DMS53 treated with DMSO at 0.1 percent for 48 hours (cell line): ENCODE measurements at regions not wholly inside any gene's neighbourhood (a gene's known extent, or its start where the extent isn't known, plus 50 kb on each side); places are given as distances from the start of the nearest gene placed in this dataset.

Experiments
- DNase-seq: peaks from one replicate; lab custom pipeline; 2025; ENCODE audit not compliant: unreplicated experiment; lab: John Stamatoyannopoulos, UW

DNA sequence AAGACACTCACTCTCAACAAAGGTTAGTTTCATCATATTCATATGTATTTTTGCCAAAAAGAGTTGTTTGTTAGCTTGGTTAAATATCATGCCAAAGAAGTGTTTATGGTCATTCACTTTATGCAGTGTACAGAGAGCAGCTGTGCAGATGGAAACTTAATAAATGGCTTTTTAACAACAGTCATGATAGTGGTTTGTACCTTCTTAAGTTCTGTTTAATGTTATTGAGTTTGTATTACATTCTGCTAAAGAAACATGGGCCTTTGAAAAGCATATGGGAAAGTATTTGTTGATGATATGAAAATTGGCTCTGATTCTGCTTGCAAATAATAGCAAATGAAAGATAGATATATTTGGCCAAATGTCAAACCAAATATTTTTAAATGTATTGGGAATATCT lies 607.3 kb downstream of the NCAM2 start:
- DNase-seq: no peak

DNA sequence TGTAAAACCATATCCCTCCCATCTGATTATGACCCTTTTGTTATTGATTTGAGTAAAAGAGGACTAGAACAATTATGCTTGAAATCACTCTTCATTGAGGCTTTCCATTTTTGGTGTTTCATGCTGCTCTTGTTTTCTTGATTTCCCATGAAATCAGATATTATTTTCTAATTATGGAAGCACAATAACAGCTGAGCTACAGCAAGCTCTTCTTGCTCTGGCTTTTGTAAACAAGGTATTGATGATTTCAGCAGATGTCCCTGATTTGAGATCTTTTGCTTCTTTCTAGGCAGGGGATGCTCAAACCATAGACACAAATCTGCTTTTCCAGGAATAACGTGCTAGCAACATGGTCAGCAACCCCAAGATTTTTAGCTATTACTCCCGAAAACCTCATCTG lies 607.8 kb downstream of the NCAM2 start:
- no peak for DNase-seq

DNA sequence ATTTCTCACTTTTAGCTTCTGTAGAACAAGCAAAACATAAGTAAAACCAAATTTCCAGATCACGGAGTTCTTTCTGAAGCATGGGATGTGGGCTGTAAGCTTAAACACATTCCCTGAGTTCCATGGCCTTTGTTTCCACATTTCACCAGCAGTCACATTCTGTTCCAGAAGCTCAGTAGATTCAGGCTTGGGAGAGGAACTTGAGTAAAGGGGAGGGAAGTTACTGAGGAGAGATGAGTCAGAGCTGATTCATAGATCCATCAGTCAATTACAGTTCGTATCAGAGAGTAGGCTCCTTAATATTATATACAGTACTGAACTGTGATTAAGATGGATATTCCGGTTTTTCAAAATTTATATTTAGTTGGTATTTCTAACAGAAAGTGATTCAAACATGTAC lies 614.3 kb downstream of the NCAM2 start:
- no peak for DNase-seq

DNA sequence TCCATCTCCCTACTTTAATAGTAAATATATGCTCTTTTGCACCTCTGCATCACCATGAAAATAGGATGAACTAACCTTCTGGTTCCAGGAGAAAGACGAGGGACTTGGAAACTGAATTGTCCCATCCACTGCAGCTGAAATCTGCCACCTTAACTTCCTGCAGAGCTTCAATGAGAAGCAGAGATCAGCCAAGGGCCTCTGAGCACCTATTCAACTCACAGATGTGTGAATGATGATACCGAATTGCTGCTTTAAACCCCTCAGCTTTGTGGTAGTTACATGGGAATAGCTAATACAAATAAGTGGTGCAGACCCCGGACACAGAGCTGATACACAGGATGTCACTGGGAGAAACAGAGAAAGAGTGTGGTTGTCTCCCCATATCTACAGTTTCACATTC lies 616.8 kb downstream of the NCAM2 start:
- DNase-seq: no peak

DNA sequence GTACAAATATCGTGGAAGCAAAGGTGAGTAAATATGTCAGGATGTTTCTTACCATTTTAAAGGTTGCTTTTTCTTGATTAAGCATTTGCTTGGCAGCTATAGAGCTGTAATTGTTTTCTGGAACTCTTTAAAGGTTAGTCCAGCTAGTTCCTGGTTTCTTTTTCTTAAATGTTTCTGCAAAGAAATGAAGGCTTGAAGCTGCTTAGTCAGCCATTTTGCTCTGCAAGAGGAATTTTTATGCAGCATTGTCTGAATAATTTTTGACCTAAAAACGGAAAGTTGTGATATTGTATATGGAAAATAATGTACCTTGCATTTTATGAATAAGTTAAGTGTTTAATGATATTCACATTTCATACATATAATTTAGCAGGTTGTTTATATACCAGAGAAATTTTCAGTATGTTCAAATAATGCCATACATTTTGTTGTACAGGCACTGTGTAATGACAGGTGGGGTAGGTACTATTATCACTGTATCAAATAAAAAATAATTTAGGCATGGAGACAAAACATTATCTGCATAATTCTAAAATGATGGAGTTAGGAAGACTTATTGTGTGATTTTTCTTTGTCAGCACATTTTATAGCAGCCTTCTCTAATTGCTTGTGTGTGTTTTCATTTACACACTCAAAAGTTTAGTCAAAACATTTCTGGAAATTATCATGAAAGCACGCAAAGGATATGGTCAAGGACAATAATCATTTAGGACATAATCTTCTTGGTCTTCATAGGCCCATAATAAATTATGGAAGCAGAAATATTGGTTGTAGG lies 624.4 kb downstream of the NCAM2 start:
- no peak for DNase-seq

DNA sequence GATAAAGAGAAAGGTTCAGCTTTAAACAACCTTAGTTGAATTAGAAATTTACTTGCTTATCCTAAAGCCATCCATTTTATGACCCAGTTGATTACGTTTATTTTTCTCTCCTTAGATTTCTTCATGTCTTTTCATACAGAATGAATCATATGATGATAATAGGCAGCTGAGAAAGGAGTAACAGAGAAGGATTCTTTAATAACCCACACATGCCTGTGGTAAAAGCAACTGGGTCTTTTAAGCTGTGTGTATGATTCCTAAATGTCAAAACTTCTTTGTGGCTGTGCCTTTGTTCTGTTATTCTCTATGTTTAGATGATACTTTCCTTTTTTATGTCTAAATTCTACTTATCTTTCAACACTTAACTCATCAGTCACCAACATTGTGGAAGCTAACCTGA lies 626.5 kb downstream of the NCAM2 start:
- DNase-seq: no peak

DNA sequence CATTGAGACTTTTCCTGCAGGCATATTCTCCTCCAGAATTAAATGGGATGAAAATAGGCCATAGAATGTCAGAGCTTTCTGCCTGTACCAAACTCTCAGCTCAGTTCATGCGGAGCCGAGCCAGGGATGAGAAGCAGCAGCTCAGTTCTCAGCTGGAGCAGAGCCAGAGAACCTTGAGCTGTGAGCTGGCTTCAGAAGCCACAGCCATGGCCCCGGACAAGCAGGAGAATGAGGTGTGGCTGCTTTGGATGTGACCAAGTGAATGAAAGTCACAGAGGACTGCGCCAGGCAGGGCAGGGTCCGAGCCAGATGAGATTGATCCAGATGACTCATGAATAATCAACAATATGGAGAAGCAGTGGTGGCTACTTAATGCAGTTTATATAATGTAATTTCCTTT lies 633.8 kb downstream of the NCAM2 start:
- no peak for DNase-seq

DNA sequence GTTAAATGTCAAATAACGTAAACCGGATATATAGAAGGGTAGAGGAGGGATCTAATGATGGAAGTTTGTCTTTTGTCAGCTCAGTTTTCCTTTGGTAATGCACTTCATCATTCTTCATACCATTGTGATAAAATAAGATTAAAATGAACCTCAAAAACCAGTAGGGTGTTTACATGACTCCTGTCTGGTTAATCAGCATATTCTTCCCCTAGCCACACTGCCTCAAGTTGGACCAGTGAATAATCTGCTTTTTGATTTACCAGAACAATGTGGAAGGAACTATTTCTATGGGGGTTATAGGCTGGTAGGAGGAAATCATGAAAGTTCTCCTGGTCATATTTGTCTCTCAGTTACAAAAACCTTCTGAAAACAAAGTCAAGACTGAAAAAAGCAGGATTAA lies 634.7 kb downstream of the NCAM2 start:
- no peak for DNase-seq

DNA sequence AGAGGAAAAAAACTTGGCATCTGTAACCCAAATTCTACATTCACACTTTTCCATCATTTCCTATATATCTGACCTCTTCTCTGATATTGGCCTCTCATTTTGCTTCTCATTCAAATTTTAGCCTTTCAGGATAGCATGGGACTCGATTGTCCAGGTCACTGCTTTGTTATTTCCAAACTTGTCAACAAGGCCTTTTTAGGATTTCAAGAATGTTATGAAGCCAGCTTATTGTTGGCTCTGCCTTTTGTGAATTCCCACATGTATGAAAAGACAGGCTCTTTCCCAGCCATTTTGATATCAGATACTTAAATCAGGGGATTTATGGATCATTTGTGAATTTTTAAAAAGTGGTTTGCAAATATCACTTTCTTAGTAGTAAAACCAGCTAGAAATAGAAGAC lies 663.5 kb downstream of the NCAM2 start:
- DNase-seq: no peak

DNA sequence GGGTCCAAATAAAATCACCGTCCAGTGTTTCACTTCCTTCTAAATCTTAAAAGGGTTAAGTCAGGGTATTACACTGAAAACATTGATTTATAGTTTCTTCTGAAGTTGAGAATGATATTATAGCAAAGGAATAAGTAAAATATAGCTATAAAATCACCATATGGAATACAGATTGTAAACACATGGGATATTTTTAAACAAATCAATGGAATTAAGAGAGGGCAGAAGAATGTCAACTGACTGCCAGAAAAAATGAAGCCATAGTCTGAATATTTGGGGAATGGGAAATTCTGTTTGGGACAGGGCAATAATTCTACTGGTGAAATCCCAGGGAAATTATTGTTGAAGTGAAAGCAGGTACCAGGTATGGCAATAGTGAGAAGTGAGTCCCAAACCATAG lies 664.6 kb downstream of the NCAM2 start:
- DNase-seq: no peak

DNA sequence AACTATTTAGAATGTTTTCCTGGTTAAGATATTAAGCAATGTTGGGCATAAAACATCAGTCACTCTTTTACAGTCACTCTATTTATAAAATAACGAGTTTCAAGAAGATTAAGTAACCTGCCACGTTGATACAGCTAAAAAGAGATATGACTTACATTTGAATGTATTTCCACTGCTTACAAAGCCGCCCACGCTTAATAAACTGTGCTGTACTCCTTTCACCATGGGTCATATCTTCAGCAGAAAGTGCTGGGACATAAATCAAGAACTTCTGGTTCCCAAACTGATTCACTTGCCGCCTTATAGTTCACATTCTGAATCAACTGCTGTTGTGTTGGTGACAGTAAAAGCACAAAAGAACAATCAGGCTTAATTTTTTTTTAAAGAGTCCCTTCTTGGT lies 666.7 kb downstream of the NCAM2 start:
- DNase-seq: no peak

DNA sequence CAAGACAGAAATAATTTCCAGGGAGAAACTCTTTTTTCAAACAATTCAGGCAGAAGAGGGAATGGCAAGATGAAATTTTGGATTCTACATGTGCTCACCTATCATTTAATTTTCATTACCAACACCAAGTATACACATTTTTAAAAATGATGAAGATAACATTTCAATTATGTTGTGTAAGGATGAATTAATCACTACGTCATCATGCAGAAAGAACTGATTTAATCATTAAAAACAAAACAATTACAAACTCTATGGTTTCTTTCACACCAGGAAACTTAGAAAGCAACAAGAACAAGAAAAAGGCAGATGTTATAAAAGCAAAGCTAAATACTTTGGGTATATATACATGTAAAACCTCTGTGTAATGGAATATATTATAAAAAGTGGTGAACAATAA lies 668.5 kb downstream of the NCAM2 start:
- DNase-seq: no peak

DNA sequence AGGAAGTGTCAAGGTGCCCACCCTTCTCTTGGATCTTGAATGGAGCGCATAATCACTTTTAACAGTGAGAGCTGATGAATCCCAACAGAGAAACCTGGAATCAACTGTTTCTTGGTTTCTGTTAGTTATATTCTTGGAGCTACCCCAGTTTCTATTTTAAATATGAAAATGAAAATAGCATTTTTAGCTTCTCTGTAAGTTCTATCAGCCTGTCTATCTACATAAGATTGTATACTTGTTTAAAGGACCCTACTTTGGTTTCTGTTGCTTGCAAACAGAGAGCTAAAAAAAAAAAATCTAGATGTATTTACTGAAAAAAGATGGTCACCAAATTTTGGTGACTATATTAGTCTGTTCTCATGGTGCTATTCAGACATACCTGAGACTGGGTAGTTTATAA lies 670.0 kb downstream of the NCAM2 start:
- DNase-seq: no peak

DNA sequence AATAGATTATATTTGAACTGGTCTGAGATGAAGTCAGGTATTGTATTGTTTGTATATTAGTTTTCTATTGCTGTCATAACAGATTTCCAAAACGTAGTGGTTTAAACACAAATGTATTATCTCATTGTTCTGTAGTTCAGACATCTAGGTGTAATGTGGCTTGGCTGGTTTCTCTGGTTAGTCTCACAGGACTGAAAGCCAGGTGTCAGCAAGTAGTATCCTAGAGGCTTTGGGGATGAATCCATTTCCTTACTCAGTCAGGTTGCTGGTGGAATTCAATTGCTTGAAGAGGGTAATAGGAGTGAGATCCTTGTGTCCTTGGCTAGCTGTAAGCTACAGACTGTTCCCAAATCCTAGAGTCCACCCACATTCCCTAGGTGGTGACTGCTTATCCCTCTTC lies 675.8 kb downstream of the NCAM2 start:
- no peak for DNase-seq

DNA sequence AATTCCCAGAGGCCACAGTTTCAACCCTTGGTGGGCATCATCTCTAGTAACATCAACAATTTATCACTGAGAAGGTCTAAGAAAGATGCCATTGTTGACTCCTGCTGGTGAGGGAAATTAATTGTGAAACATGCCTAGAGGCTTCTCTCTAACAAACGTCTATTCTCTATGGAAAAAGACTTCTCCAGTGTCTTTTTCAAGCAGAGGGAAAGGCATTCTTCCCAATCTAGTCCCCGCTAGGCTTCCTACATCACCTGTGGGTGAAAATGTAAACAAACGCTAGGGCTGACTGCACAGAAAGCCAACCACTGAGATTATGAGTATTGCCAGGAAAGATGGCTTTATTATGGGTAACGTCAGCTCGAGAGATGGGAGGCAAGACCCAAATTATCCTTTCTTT lies 677.4 kb downstream of the NCAM2 start:
- DNase-seq: no peak

DNA sequence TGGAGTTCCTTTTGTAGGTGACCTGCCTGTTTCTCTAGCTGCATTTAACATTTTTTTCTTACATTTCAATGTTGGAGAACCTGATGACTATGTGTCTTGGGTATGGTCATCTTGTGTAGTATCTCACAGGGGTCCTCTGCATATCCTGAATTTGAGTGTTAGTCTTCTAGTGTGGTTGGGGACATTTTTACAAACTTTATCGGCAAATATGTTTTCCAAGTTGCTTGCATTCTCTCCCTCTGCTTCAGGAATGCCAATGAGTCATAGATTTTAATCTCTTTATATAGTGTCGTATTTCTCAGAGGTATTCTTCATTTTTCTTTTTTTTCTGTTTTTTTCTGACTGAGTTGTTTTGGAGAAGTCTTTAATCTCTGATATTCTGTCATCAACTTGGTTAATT lies 684.0 kb downstream of the NCAM2 start:
- no peak for DNase-seq

DNA sequence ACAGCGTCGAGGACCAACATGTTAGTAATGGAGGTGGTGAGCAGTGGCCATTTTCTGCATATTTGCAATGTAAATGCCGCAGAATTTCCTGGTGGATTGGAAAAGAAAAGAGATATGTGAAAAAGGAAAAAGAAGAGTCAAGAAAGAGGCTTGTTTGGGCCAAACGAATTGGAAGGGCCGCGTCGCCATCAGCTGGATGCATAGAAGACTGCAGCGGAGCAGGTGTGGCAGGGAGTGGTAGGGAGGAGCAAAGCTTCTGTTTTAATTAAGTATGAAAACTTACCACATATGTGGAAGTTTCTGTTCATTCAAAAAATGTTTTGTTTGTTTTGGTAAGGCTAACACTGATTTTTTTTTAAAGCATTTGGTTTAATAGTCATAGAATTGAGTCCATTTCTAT lies 690.7 kb downstream of the NCAM2 start:
- no peak for DNase-seq

DNA sequence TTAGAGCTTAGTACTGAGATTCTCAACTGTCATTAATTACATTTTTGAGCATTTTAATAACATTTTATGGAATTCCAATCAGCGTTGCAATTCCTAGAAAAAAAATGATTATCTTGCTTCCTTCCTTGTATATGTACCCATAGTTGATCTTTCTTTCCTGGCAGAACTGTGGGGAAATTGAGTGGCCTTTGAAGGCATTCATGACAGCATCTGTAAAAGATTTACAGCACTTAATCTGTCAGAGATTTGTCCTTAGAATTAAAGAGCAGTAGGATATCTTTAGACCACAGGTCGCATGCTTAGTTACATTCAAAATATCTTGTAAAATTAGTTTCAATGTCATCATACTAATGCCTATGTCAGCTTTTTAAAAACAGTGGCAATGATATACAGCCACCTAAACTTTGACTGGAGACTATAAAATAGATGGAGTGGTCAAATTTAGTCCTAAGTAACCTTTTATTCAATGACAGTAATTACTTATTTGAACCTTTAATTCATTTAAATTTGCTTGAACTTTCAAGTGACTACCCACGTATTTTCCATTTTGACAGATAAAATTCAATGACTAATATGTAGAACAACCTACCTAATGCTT lies 692.0 kb downstream of the NCAM2 start:
- no peak for DNase-seq

DNA sequence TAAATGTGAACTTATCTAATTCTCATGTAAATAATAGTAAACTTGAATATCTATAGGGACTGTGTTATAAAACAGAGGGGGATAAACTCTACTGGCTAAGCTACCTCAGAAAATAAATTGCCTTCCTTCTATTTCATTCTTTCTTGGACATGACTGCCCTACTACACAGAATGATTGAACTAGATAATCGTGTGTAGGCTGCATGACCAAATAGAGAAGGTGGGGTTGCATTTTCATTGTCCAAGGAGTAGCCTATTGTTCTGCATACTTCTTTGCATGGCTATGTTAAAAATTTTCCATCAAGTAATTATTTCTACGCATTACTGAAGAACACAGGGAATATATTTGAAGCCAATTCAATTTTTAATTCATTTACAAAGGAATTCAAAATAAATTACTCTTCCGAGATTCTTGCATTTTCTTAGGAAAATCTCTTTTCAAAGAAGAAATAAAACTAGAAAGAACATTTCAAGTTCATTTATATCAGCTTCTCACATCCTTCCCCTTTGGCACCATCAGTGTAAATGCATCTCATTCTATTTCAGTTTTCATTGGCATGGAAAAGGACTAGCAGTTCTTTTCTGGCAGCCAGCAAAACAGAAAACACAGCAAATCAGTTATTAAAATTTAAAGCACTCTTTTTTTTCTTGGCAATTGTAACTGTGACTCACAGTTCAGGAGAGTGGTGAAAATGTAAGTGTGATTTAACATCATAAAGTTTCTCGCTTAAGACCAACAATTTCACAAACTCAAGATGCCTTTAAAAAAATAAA lies 714.7 kb downstream of the NCAM2 start:
- DNase-seq: no peak

DNA sequence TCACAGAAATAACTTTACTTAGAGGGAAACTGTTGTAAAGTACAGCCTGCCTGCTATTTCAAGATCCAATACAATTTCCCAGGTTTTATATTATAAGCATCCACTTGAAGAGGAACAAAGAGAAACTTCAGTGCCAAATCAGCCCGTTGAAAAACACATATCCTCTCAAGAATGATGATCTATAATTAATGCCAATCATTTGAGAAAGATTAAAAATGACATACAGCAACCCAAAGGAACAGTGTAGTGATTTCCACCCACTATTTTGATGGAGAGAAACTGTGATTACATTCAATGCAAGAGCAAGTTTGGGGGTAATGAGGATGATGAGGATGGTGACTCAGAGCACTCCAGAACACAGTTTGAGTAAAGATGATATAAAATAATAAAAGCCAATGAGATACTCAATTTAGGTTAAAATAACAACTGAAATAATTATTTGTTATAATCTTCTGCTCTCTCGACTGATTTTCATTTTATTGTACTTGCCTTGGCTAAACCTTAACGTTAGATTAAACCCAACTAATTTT lies 715.5 kb downstream of the NCAM2 start:
- DNase-seq: no peak

DNA sequence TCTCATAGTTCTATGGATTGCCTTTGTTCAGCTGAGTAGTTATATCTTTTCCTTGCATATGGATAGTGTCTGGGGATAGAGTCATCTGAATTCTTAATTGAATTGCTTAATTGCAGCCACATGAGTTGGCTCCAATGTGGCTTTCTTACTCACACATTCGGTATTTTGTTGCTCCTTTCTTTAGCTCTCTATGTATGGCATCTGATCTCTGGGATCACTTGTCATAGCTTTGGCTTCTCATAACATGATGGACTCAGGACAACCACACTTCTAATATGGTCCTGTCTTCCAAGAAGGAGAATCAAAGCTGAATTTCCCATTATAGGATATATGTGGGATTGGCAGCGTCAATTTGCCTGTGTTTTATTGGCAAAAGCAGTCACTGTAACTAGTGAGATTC lies 716.2 kb downstream of the NCAM2 start:
- no peak for DNase-seq
